HG02938 (cell line): ENCODE measurements at regions not wholly inside any gene's neighbourhood (a gene's known extent, or its start where the extent isn't known, plus 50 kb on each side); places are given as distances from the start of the nearest gene placed in this dataset.

ENCODE experiments used
- ATAC-seq: cut with Tn5 transposase; IDR thresholded peaks from one replicate; pipeline ENCODE4 v1.9.1; 2021; ENCODE audit warnings: mild to moderate bottlenecking, moderate library complexity; ENCODE audit not compliant: unreplicated experiment

GRCh38 chr4:53780736-53781400 is 189.6 kb upstream of the LNX1 start:
- no peak for ATAC-seq

- ATAC-seq: no peak
Measured at GRCh38 chr4:53779025-53779424, 187.7 kb upstream of the LNX1 start.

- ATAC-seq: no peak
Measured at GRCh38 chr4:53778155-53778554, 186.9 kb upstream of the LNX1 start.

- no peak for ATAC-seq
Measured at GRCh38 chr4:53777244-53777984, 186.1 kb upstream of the LNX1 start.

- ATAC-seq: no peak
Measured at GRCh38 chr4:53776141-53776540, 184.9 kb upstream of the LNX1 start.

GRCh38 chr4:53775381-53775780 is 184.1 kb upstream of the LNX1 start:
- ATAC-seq: no peak

GRCh38 chr4:53771326-53771725 is 180.0 kb upstream of the LNX1 start:
- no peak for ATAC-seq

- ATAC-seq: no peak
Measured at GRCh38 chr4:53767482-53767881, 176.2 kb upstream of the LNX1 start.

- no peak for ATAC-seq
Measured at GRCh38 chr4:53764761-53765490, 173.6 kb upstream of the LNX1 start.

- no peak for ATAC-seq
Measured at GRCh38 chr4:53763813-53764597, 172.7 kb upstream of the LNX1 start.

- no peak for ATAC-seq
Measured at GRCh38 chr4:53755656-53756055, 164.4 kb upstream of the LNX1 start.

GRCh38 chr4:53752124-53752523 is 160.8 kb upstream of the LNX1 start:
- ATAC-seq: no peak

- peak; percentile 96 for ATAC-seq
Measured at GRCh38 chr4:53748328-53748772, 157.1 kb upstream of the LNX1 start.

- ATAC-seq: no peak
Measured at GRCh38 chr4:53747401-53747800, 156.1 kb upstream of the LNX1 start.

GRCh38 chr4:53744446-53745160 is 153.3 kb upstream of the LNX1 start:
- ATAC-seq: no peak

- ATAC-seq: no peak
Measured at GRCh38 chr4:53734584-53735353, 143.5 kb upstream of the LNX1 start.

GRCh38 chr4:53734182-53734581 is 142.9 kb upstream of the LNX1 start:
- no peak for ATAC-seq

GRCh38 chr4:53732661-53733060 is 141.4 kb upstream of the LNX1 start:
- no peak for ATAC-seq

- ATAC-seq: no peak
Measured at GRCh38 chr4:53730031-53730805, 138.9 kb upstream of the LNX1 start.
